Sciatic nerve (tissue), 2 donors: ENCODE measurements at regions not wholly inside any gene's neighbourhood (a gene's known extent, or its start where the extent isn't known, plus 50 kb on each side); places are given as distances from the start of the nearest gene placed in this dataset.

ENCODE experiments used
- ATAC-seq: fragments of 200-7000 bp; cut with Tn5 transposase; one replicate; pipeline ENCODE4 v1.9.1; 2020; ENCODE audit warnings: mild to moderate bottlenecking, moderate library complexity
- DNase-seq: peaks from one replicate; pipeline ENCODE4 v3.0.0-alpha.2; 2020; ENCODE audit warnings: low spot score
- intact Hi-C: fragments of 100-400 bp; cut with DNase I; formaldehyde crosslinking; loops from one replicate; pipeline ENCODE4 v1.14.2; 2022
- donor health status: DM: no; HTN: no; CAD: no.
- donor health status: DM: no; HTN: no; CAD: no.

DNA sequence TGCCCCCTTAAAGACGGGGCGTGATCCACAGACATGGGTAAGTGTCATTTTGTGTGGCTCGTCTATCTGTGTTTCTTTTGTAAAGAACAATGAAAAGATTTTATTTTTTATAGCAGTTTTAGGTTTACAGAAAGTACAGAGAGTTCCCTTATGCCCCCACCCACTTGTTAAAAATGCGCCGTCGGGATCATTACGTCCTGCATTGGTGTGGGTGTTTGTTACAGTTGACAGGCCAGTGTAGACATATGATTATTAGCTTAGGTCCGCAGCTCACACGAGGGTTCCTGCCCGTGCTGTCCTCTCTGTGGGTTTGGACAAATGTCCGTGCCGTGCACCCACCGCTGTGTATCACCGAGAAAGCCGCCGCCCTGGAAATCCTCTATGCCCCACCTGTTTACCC, 50.5 kb downstream of the RGS12 start:
- no peak for ATAC-seq
- no peak for DNase-seq
- intact Hi-C loops = no loop called here

DNA sequence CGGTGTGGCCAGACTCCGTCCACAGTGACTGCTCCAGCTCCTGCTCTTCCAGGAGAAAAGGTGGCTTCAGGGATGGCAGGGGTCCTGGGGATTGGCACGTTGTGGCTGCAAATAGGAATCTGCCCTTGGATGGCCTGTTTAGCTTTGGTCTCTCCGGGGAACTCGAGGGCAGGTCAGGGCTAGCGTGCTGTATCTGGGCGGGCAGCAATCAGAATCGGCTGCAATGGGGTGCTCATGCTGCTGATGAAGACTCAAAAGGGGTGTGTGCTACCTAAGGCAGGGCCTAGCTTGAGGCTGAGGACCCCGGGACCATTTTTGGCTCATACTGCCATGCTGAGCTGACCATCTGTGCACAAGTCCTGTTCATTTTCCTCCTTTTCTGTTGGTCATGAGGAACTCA, 51.3 kb downstream of the RGS12 start:
- DNase-seq (no peak), ATAC-seq (no peak)
- intact Hi-C loops = no loop called here

DNA sequence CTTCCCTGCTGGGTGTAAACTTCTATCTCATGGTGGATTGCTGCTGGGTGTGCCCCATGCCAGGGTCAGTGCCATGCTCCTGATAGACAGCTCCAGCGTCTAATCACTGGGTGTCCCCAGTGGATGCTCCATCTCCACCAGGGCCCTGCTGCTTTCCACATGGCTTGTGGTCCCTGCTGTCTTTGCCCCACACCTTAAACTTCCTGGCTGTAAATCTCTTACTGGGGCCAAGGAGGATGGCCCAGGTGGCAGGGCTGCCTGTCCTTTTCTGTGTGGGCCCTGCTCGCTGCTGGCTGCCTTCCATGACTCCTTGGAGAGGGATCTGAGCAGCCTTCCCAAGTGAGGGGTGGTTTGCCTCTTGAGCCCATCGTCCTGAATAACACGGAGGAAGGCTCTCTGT, 51.8 kb downstream of the RGS12 start:
- intact Hi-C loops = no loop called here

DNA sequence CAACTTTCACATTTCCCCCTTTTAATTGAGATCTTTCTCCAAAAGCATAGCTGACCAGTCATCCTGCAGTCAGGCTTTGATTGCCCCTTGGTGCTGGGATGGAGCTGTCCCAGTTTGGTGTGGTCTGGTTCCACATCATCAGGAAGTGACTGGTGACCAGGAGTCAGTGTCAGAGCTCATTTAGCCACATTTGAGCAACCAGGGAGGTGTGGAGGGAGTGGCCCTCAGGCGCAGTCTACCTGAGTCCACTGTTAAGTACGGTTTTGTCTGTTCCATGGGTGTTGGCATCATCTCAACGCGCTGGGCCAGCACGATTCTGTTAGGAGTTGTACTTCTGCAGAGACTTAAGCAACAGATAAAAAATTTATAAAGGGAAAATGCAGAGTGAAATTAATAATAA, 52.6 kb downstream of the RGS12 start:
- ATAC-seq (no peak), DNase-seq (no peak)
- intact Hi-C loops = loop anchor here (5.0 kb wide), 1 partner anchor 97 kb away; the partner anchor contains the start of gene HGFAC

More for the DNA sequence above, 51.8 kb downstream of the RGS12 start:
- ATAC-seq (no peak), DNase-seq (no peak)

DNA sequence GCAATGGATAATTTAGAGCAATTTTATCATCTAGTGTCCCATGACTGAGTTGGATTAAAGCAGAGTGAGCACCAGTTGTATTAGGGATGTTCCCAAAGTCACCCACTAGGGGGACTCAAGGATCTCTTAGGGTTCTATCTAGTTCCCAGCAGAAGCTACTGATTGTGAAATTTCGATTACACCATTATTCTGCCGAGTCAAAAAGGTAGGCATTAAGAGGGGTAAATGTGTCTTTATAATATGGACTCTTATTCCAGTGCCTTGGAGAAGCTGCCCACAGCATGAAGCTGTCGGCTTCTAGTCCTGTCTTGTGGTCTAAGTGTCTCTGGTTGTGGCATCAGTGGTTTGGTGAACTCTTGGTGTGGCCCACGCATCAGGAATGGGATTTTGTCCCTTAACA, 53.3 kb downstream of the RGS12 start:
- peak; percentile 95 for ATAC-seq
- DNase-seq = no peak
- intact Hi-C loops = loop anchor here (5.0 kb wide), 1 partner anchor 96 kb away; the partner anchor contains the start of gene HGFAC

DNA sequence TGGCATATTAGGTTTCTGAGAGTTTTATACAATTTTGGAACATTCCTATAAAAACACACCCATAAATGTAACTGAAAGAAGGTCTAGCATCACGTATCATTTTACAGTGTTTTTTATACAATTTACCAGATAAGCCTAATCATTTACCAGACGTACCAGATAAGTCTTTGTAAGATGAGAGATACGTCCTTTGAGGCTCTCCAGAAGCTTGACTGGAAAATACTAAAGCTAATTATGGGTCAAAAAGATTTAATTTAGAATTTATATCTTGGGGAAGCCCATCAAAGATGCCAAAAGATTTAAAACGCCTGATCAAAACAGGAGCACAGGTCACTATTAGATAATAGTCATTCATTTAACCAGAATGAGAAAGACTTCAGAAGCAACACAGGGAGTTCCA, 55.0 kb downstream of the RGS12 start:
- intact Hi-C loops = loop anchor here (5.0 kb wide), 1 partner anchor 94 kb away; the partner anchor contains the start of gene HGFAC
- ATAC-seq (no peak), DNase-seq (no peak)

DNA sequence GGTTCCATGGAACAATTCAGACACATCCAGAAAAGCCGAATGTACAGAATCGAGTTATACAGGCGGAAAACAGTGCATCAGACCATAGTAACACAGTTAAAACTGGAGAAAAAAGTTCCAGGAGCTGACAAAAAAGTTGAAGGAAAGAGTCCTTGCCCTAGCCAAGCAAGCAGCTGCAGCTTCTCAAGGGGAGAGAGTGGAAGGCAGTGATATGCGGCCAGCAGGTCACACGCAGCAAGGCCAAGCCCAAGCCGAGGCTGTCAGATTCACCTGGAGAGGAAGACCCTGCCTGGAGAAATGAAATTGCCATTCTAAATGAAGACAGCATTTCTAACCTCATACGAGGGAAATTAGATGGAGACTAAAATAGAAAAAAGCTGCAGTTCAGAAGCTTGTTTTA, 55.8 kb downstream of the RGS12 start:
- intact Hi-C loops = loop anchor here (5.0 kb wide), 1 partner anchor 94 kb away; the partner anchor contains the start of gene HGFAC
- no peak for DNase-seq
- ATAC-seq = no peak

DNA sequence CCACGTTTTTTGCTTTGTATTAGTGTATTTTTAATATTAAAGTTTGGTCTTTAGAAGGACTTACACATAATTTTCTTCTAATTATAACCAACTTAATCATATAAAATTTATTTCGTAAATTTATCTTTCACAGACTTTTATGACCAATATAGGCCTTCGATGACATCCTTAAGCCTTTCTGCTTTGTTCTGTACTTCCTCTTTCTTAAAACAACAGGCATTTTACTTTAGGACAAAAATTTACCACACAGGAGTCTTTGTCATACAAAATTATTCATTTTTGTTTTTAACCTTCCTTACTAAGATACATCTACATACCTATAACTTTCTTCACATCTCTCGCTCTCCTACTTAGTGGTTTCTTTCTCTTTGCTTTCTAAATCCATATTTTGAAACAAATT, 56.3 kb downstream of the RGS12 start:
- ATAC-seq (no peak), DNase-seq (no peak)
- intact Hi-C loops = loop anchor here (5.0 kb wide), 1 partner anchor 93 kb away; the partner anchor contains the start of gene HGFAC

DNA sequence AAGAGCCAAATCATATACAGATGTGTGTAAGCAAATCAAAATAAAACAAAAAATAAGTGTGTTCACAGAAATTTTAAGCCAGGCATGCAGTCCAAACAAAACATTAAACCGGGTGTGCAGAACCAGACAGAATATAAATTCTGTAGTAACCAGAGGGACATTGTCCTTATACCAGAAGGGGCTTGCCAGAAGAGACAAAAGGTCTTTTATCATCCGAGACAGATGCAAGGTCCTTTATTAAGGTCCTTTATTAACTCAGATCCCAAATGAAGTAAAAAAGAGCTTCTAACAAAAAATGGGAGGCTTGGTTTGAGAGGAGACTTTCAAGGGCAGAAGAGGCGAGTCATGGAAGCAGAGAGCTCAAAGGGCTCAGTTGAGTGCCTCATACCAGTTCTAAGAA, 59.2 kb downstream of the RGS12 start:
- ATAC-seq (no peak), DNase-seq (no peak)
- intact Hi-C loops = no loop called here

DNA sequence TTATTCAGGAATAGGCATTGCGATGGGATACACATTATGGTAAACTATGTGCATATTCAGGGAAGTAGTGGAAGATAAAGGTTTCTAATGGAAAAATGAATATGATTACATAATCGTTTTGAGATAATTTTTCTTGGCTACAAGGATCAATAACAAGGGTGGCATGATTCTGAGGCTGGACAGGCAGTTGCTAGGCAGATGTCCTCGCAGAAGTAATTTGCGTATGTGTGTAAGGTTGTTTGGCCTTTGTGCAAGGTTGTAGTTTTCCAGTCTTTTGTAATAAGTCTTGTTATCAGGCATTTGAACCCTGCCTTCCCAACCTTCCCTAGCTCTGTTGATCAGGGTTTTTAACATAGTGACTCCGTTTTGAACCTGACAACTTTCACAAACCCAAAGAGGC, 59.7 kb downstream of the RGS12 start:
- intact Hi-C loops = no loop called here
- ATAC-seq = no peak
- DNase-seq = no peak

DNA sequence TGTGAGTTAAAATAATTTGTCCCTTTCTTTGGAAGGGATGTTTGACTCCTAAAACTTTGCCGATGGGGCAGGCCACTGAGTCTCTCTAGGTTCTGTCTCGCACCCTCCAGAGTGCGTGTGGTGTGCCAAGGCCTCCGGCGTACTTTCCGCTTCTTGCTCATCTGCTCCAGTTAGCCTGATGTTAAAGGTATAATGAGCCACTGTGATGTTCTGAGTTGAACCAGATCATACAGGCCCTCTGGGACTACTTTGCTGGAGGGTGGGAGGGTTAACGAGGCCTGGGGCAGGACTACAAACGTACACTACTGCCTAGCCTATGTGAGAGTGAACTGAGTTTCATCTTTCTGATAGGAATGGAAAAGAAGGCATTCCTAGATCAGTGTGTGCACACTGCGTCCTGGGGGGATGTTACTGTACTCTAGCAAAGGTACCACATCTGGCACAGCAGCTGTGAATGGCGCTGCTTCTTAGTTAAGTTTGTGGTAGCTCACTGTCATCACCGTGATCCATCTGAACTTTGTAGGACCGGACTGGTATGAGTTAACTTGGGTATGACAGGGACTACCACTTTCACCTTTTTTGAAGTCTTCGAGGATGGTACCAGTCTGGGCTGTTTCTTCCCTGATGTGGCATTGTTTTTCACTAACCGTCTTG, 60.2 kb downstream of the RGS12 start:
- intact Hi-C loops = no loop called here
- ATAC-seq = no peak
- no peak for DNase-seq

DNA sequence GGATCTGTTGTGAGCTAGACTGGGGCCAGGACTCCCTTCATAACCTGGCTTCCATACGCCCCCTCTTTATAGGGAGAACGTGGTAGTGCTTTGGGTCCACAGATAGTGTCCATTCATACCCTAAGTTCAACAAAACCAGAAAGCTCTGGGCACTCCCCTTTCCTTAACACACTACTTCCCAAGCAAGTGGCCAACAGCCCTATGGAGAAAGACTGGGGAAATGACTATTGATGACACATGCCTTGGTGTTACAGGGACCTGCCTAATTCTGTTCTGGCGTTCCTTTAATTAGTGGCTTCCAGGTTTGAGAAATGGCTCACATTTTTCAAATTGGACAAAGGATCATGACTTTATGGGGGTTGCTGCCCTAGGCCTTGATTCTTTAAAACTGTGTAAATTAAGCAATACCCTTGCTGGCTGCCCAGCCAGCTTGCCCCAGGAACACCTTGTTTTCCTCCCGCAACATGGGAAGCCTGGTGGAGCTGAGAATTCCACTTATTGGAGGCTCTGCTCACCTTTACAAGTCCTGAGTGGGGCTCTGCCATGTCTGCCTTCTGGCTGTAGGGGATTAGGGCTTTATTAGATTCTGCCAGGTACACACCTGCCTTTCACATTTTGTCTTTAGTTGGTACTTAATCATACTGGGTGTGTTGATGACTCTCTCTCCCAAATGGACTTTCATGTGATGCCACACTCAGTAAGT, 61.1 kb downstream of the RGS12 start:
- DNase-seq (no peak), ATAC-seq (no peak)
- intact Hi-C loops = no loop called here

DNA sequence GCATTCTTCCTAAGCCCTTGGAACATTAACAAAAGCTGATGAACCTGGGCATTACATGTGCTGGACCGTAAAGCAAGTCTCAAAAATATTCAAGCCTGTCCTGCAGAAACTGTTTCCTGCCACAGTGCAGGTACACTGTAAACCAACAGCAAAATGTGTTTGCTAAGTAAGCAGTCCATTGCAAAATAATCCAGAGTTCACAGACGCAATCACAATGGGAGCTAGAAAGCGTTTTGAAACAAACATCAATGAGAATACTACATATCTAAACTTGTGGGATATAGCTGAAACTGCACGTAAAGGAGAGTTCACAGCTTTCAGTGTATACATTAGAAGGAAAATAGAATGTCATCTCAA, 61.6 kb downstream of the RGS12 start:
- ATAC-seq = no peak
- intact Hi-C loops = no loop called here
- no peak for DNase-seq

DNA sequence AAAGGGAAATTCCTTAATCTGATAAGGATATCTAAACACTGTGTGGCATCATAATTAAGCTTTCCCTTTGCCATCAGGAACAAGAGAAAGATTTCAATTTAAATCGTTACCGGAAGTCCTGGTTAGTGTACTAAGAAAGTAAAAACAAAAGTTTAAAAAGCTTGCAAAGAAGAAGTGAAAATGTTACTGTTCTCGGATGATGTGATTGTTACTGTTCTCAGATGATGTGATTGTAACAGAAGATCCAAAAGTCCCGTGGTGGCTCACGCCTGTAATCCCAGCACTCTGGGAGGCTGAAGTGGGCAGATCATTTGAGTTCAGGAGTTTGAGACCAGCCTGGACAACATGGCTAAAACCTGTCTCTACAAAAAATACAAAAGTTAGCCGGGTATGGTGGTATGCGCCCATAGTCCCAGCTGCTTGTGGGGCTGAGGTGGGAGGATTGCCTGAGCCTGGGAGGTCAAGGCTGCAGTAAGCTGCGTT, 62.5 kb downstream of the RGS12 start:
- intact Hi-C loops = no loop called here
- DNase-seq = no peak
- ATAC-seq = no peak

DNA sequence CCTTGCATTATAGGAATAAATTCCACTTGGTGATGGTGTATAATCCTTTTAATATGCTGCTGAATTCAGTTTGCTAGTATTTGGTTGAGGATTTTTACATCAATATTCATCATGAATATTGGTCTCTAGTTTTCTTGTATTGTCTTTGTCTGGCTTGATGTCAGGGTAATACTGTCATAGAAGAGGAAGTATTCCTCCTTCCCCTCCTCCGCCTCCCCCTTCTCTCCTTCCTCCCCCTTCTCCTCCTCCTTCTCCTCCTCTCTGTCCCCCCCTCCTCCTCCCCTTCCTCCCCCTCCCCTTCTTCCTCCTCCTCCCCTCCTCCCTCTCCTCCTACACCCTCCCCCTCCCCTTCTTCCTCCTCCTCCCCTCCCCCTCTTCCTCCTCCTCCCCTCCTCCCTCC, 65.8 kb downstream of the RGS12 start:
- DNase-seq (no peak), ATAC-seq (no peak)
- intact Hi-C loops = no loop called here

DNA sequence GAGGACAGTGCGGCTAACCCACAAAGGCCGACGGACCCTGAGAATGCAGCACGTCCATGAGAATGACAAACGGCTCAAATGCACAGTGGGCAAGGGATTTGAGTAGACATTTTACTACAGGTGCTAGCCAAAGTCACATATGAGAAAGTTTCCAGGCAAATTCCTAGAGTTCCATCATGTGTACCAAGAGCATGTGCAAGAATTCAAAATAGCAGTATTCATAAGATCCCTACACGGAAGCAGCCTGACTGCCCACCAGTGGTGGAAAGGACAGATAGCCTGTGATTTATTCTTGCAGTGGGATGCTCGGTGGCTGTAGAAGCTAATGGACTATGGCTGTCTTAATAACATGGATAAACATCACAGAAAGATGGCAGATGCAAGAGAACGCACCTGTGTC, 68.0 kb downstream of the RGS12 start:
- ATAC-seq (no peak), DNase-seq (no peak)
- intact Hi-C loops = no loop called here

DNA sequence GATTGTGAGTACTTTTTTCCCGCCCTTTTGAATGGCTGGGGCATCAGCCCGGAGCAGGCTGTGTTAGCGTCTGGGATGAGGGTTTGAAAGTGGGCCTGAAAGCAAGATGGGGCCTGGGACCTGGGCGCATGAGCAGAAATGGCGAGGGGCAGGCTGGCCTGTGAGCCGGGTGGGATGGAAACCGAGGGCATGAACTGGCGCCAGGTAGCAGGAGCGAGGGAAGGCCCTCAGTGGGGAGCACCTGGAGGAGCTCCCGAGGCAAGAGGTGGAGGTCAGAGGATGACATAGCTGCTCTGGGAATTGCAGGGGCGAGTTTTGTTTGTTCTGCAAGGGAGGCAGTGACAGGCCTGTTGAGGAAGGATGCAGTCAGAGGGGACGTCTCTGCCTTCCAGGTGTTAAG, 68.6 kb downstream of the RGS12 start:
- intact Hi-C loops = no loop called here
- no peak for ATAC-seq
- no peak for DNase-seq

DNA sequence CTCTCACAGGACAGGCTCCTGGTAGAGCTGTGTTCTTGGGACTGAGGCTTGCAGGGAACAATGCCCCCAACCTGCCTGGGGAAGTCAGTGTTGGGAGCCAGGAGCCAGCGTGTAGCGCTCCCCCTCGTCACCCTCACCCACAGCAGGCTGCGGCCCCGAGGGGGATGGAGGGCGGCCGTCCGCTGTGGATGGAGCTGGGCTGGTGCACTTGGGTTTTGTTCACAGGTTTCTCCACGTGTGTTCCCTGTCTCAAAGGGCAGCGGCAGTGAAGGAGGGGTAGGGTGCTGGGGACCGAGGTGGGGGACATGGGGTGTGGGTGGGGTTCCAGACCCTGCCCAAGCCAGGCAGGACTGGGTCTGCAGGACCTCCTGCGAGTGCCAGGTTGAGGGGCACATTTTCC, 69.1 kb downstream of the RGS12 start:
- no peak for ATAC-seq
- intact Hi-C loops = no loop called here
- DNase-seq = no peak

DNA sequence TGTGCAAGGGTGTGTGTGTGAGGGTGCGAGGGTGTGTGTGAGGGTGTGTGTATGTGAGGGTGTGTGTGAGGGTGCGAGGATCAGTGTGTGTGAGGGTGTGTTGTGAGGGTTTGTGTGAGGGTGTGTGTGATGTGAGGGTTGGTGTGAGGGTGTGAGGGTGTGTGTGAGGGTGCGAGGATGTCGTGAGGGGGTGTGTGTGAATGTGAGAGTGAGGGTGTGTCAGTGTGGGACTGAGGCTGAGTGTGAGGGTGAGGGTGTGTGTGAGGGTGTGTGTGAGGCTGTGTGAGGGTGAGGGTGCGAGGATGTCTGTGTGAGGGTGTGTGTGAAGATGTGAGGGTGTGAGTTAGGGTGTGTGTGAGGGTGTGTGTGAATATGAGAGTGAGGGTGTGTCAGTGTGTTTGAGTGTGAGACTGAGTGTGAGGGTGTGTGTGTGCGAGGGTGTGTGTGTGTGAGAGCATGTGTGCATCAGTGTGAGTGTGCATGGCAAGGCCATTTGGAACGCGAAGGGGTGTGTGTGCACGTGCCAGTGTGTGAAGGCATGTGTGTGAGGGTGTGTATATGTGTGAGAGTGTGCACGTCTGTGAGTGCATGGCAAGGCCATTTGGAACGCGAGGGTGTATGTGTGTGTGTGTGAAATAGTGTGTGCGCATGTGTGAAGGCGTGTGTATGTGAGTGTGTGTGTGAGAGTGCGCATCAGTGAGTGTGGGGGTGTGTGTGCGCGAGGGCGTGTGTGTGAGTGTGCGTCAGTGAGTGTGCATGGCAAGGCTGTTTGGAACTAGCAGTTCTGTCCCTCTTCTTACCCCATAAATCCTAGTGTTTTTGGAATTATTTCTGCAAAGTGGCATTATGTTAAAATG, 69.8 kb downstream of the RGS12 start:
- DNase-seq (no peak), ATAC-seq (no peak)
- intact Hi-C loops = no loop called here
